ENCODE measurements at regions not wholly inside any gene's neighbourhood (a gene's known extent, or its start where the extent isn't known, plus 50 kb on each side); places are given as distances from the start of the nearest gene placed in this dataset.

- Histone ChIP-seq H4K20me1 (ENCODE audit: insufficient read depth) (no peaks in the 10 kb centered on the region), H3K9ac (no peak overlapping the region), H3K4me2 (ENCODE audit: unreplicated experiment) (no peak overlapping the region), H3K36me3 (ENCODE audit: low read depth) (no peaks in the 10 kb centered on the region), H3F3A (ENCODE audit: insufficient read depth) (no peaks in the 10 kb centered on the region), H3K4me1 (ENCODE audit: insufficient read depth) (no peaks in the 10 kb centered on the region), H3K27me3 (replicated peaks; ENCODE audit: insufficient read depth) (peaks cover 18% of the 10 kb centered on the region), H3K4me3 (no peak overlapping the region), H3K9me3 (ENCODE audit: low read depth) (no peaks in the 10 kb centered on the region), H3K79me2 (ENCODE audit: insufficient read depth) (no peaks in the 10 kb centered on the region), H3K27ac (no peak overlapping the region), H3K9me2 (ENCODE audit: insufficient read depth) (no peaks in the 10 kb centered on the region), H2AFZ (no peak overlapping the region)
- no peak for TF ChIP-seq EZH2phosphoT487 (IDR thresholded peaks at IDR 0.05; ENCODE audit: insufficient read depth, low read depth)
- TF ChIP-seq EZH2 (IDR thresholded peaks at IDR 0.05; ENCODE audit: insufficient read depth, poor library complexity, severe bottlenecking): no peak
- no peak for DNase-seq
- in situ Hi-C loops (cut with MboI): no loop called here
- WGBS, 2 experiments (ENCODE audit: low coverage in 1 of 2, low lambda C conversion rate in 2 of 2, missing lambda C conversion rate in 2 of 2): 67 to 80% methylated on average over 8 of the region's 8 CpGs
Observed at GRCh38 chr6:41474213-41474933, 71.8 kb upstream of the FOXP4 start.

DNA sequence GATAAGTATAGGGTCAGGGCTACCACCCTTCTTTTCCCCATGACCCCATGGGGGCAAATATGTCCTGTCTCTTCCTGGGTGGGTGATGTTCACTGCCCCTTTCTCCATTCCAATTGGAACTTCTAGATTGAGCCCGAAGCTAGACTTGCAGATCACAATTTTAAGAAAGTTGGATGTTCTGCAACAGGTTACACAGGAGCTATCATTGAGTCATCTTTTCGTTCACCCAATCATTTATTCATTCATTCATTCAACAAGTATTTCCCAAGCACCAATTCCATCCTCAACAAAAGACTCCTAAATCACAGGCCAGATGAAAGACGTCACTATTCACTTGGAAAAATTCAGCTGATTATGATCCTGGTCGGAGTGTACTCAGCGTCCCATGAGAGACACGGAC, 71.0 kb upstream of the FOXP4 start:
- in situ Hi-C loops (cut with MboI): no loop called here
- no peaks in the 10 kb centered on the region for H4K20me1 ChIP-seq (ENCODE audit: insufficient read depth)
- H3K9ac ChIP-seq: no peak overlapping the region
- no peak overlapping the region for H3K27ac ChIP-seq
- 40 to 45% methylated on average over 6 of the region's 6 CpGs for WGBS, 2 experiments (ENCODE audit: low coverage in 1 of 2, low lambda C conversion rate in 2 of 2, missing lambda C conversion rate in 2 of 2)
- no peak for DNase-seq
- H3K36me3 ChIP-seq (ENCODE audit: low read depth): no peaks in the 10 kb centered on the region
- H3F3A ChIP-seq (ENCODE audit: insufficient read depth): no peaks in the 10 kb centered on the region
- no peaks in the 10 kb centered on the region for H3K4me1 ChIP-seq (ENCODE audit: insufficient read depth)
- no peak for TF ChIP-seq EZH2 (IDR thresholded peaks at IDR 0.05; ENCODE audit: insufficient read depth, poor library complexity, severe bottlenecking)
- no peak for TF ChIP-seq EZH2phosphoT487 (IDR thresholded peaks at IDR 0.05; ENCODE audit: insufficient read depth, low read depth)
- peaks cover 18% of the 10 kb centered on the region for H3K27me3 ChIP-seq (replicated peaks; ENCODE audit: insufficient read depth)
- H3K4me2 ChIP-seq (ENCODE audit: unreplicated experiment): no peak overlapping the region
- H3K9me2 ChIP-seq (ENCODE audit: insufficient read depth): no peaks in the 10 kb centered on the region
- H2AFZ ChIP-seq: no peak overlapping the region
- H3K4me3 ChIP-seq: no peak overlapping the region
- H3K79me2 ChIP-seq (ENCODE audit: insufficient read depth): no peaks in the 10 kb centered on the region
- no peaks in the 10 kb centered on the region for H3K9me3 ChIP-seq (ENCODE audit: low read depth)

DNA sequence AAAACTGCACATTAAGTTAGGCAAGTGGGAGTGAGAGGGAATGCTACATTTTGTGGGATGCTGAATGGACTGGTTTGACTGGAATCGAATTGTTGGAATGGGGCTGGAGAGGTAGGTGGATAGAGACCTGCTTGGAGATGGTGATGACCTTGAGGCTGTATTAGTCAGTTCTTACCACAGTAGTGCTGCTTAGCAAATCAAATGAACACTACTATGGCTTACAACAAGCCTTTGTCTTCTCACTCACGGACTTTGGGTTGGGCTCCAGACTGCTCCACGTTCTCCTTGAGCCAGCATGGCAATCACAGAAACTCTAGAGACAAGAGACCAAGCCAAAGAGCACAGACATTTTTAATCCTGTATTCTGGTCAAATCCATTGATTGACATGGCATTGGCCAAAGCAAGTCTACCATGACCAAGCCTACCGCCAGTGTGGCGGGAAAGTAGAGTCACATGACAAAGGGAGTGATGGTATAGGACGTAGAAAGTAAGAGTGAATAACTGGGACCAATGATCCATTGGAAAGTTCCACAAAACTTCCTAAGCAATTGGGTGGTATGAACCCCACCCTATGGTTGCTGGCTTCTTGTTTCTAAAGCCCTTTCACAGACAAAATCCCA, 70.3 kb upstream of the FOXP4 start:
- no peak overlapping the region for H2AFZ ChIP-seq
- H3K4me2 ChIP-seq (ENCODE audit: unreplicated experiment): no peak overlapping the region
- no peak overlapping the region for H3K9ac ChIP-seq
- no peaks in the 10 kb centered on the region for H3K9me2 ChIP-seq (ENCODE audit: insufficient read depth)
- no peaks in the 10 kb centered on the region for H4K20me1 ChIP-seq (ENCODE audit: insufficient read depth)
- no peaks in the 10 kb centered on the region for H3K4me1 ChIP-seq (ENCODE audit: insufficient read depth)
- H3K27ac ChIP-seq: no peak overlapping the region
- in situ Hi-C loops (cut with MboI): no loop called here
- peaks cover 18% of the 10 kb centered on the region for H3K27me3 ChIP-seq (replicated peaks; ENCODE audit: insufficient read depth)
- 57 to 60% methylated on average over 6 of the region's 6 CpGs for WGBS, 2 experiments (ENCODE audit: low coverage in 1 of 2, low lambda C conversion rate in 2 of 2, missing lambda C conversion rate in 2 of 2)
- no peak for DNase-seq
- TF ChIP-seq EZH2phosphoT487 (IDR thresholded peaks at IDR 0.05; ENCODE audit: insufficient read depth, low read depth) (no peak), EZH2 (IDR thresholded peaks at IDR 0.05; ENCODE audit: insufficient read depth, poor library complexity, severe bottlenecking) (no peak)
- H3K36me3 ChIP-seq (ENCODE audit: low read depth): no peaks in the 10 kb centered on the region
- no peak overlapping the region for H3K4me3 ChIP-seq
- no peaks in the 10 kb centered on the region for H3F3A ChIP-seq (ENCODE audit: insufficient read depth)
- no peaks in the 10 kb centered on the region for H3K79me2 ChIP-seq (ENCODE audit: insufficient read depth)
- no peaks in the 10 kb centered on the region for H3K9me3 ChIP-seq (ENCODE audit: low read depth)

DNA sequence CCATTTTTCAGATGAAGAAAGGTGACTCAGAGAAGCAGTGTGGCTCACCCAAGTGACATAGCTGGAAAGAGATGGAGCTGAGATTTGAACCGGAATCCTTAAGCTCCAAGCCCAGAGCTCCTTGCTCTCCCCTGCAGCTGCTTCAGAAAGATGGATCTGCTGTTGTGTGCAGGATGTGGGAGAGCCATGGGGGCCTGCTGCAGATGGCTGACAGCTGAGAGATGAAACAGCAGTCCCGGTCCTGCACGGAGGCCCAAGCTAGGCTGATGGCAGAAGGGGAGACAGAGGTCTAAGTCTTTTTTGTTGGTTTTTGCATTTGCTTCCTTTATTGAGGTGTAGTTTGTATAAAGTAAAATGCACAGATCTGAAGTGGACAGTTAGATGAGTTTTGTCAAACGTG, 69.8 kb upstream of the FOXP4 start:
- H3K4me2 ChIP-seq (ENCODE audit: unreplicated experiment): no peak overlapping the region
- H3K36me3 ChIP-seq (ENCODE audit: low read depth): no peaks in the 10 kb centered on the region
- no peaks in the 10 kb centered on the region for H3K9me3 ChIP-seq (ENCODE audit: low read depth)
- no peak overlapping the region for H3K27ac ChIP-seq
- H3K9me2 ChIP-seq (ENCODE audit: insufficient read depth): no peaks in the 10 kb centered on the region
- in situ Hi-C loops (cut with MboI): no loop called here
- 52 to 56% methylated on average over 4 of the region's 4 CpGs for WGBS, 2 experiments (ENCODE audit: low coverage in 1 of 2, low lambda C conversion rate in 2 of 2, missing lambda C conversion rate in 2 of 2)
- peaks cover 18% of the 10 kb centered on the region for H3K27me3 ChIP-seq (replicated peaks; ENCODE audit: insufficient read depth)
- H3F3A ChIP-seq (ENCODE audit: insufficient read depth): no peaks in the 10 kb centered on the region
- no peaks in the 10 kb centered on the region for H3K79me2 ChIP-seq (ENCODE audit: insufficient read depth)
- no peaks in the 10 kb centered on the region for H4K20me1 ChIP-seq (ENCODE audit: insufficient read depth)
- H3K4me3 ChIP-seq: no peak overlapping the region
- H3K9ac ChIP-seq: no peak overlapping the region
- DNase-seq: no peak
- no peak overlapping the region for H2AFZ ChIP-seq
- no peaks in the 10 kb centered on the region for H3K4me1 ChIP-seq (ENCODE audit: insufficient read depth)
- TF ChIP-seq EZH2phosphoT487 (IDR thresholded peaks at IDR 0.05; ENCODE audit: insufficient read depth, low read depth): no peak
- TF ChIP-seq EZH2 (IDR thresholded peaks at IDR 0.05; ENCODE audit: insufficient read depth, poor library complexity, severe bottlenecking): no peak
